ENCODE measurements at regions not wholly inside any gene's neighbourhood (a gene's known extent, or its start where the extent isn't known, plus 50 kb on each side); places are given as distances from the start of the nearest gene placed in this dataset.

DNA sequence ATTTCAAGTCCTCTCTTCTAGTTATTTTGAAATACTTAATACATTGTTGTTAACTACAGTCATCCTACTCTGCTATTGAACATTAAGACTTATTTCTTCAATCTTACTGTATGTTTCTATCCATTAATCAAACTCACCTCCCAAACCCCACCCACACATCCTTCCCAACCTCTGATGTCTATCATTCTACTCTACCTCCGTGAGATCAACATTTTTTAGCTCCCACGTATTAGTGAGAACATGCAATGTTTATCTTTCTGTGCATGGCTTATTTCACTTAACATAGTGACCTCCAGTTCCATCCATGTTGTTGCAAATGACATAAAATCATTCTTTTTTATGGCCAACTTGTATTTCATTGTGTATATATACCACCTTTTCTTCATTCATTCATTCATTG is 236.6 kb upstream of the CTNNB1 start:
- DNase-seq, result no peak

DNA sequence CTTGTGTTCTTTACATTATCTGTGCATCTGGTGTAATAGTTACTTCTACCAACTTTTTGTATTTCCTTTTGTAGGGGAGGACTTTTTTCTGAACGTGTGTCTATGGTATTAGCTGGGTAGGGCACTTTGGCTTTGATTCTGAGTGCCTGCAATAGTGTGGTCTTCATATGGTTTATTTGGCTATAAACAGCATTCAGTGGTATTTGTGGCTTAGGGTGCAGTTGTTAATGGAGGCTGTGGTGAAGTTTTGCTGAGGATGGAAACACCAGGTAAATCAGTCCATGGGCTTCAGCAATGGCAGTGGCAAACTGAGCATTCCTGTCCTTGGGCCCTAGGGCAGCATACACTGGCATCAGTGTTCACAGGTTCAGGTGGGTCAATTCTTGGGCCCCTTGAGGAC is 230.6 kb upstream of the CTNNB1 start:
- DNase-seq, result no peak

DNA sequence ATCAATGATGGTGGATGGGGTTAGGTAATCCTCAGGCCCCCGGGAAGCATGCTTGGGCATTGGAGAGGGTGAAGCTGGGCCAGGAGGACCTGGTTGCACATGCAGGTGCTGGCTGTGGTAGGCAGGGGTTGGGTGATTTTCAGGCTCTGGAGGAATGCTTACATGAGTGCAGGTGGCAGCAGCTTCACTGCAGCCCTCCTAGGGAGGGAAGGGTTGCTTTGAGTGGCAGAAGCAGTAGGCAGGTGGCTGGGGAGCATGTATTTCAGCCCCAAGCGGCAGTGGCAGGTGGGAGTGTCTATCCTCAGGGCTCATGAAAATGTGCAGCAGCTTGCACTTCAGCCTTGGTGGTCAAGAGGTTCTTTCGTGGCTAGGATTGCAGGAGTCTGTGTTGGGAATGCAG is 230.0 kb upstream of the CTNNB1 start:
- DNase-seq, result no peak

DNA sequence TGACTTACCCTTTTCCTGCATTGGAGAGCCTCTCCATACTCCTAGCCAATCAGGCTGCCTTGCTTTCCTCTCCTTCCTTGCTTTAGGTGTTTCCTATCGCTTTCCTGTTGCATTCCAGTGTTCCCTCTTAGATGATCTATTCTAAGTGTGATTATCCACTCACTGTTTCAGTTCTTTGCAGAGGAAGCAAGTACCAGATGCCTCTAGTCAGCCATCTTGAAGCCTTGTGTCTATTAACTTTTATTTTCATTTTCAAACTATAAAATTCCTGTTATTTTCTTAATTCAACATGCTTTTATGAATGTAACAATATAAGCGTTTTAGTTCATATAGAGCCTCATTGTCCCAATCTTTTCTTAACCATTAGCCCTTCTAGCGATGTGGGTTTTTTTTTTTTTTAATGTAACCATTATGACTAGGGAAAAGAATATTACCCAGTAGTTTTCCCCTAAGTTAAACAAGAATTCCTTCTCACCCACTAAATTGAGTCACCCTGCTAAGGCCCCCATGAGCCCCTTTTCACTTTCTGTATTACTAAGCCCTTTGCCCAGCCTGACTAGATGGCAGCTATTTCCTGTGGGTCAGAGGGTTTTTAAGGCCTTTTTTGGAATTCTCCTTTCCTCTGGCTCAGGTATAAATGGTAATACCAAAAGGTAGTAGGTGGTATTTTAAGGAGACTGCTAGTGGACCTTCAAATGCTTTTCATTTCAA is 229.4 kb upstream of the CTNNB1 start:
- DNase-seq, result no peak

DNA sequence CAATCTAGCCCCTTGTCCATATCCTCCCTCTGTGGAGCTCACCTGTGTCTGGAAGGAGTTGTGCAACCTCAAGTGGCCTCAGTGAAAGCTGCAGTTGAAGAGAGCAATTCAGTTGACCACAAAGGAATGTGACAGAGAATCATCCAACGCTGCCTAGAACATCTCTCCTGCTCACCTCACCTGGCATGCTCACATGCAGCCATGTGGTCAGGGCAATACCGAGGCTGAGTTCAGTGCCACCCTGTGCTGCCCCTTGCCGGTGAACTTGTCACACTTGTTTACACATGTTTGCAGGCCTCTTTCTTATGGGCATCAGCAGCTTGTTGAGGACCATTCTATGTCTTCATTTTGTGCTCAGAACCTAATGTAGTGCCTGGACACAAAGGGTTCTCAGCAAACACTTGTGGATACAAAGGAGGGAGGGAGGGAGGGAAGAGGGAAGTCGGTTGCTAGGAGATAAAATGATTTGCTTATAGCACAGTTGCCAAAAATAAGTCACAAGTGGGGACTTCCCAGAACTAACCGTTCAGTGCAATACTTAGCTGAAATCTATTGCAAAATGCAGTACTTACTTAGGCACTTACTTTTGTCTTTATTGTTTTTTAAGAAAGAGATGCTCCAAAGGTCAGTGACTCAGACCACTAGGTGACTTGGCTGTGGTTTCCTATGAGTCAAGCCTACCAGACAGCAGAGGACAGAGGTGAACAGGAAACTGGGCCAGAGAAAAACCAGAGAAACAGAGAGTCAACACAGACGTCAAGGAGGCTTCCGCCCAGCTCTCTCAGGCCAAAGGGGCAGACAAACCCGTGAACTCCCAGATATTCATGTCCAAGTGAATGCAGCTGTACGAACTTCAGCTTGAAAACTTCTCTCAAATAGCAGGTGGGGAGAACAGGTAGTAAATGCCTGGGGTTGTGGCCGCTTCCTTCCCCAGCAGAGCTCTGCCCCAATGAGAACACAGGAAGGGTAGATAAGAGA is 227.8 kb upstream of the CTNNB1 start:
- peak; percentile 95 for DNase-seq

DNA sequence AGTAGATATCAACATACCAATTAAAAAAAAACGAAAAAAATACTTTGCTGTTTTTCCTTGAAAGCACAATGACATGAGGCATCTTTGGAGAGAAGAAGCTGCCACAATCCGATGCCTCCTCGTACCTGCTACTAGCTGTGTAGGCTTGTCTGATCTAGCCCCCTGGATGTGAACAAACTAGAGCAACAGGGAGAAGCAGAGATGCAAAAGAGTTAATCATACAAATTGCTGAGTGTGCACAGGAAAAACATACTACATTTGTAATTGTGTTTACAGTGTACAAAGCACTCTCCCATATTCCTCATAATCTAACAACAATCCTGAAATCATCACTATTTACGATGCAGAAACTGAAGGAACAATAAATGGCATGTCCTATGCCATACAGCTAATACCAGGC is 227.0 kb upstream of the CTNNB1 start:
- DNase-seq, result no peak

DNA sequence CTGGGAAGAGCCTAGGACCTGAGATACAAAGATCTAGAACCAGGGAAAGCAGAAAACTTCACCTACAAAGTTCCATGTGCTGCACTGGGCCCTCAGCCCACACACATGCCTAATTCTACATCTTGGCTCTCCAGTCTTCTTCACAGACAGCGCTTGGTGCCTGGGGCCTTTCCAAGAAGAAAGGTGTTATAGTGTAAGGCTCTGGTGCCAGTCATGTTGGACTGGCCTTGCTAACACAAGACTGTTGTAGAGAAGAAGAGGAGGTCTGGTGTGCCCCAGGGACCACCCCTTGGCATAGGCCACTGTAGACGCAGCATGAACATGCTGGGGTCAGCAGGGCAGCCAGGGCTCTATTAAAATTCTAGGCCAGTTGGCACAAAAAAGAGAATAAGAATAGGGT is 226.2 kb upstream of the CTNNB1 start:
- DNase-seq, result no peak

DNA sequence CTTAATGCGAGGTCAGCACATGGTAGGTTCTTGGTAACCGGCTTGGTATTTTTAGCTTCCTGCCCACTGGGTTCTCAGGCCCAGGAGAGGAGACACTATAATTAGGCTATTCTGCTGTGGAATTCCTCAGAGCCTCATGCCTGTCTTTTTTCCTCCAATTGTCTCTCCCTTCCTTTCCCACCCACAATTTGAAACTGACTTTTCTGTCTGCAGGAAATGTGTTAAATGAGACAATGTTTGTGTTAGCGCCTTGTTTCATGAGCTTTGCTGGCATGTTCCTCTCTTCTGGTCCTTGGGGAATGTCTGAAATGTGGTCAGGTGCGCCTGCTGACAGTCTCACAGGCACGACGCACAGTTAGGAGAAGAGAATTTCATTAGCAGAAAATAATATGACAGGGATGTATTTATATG is 223.6 kb upstream of the CTNNB1 start:
- no peak for DNase-seq

DNA sequence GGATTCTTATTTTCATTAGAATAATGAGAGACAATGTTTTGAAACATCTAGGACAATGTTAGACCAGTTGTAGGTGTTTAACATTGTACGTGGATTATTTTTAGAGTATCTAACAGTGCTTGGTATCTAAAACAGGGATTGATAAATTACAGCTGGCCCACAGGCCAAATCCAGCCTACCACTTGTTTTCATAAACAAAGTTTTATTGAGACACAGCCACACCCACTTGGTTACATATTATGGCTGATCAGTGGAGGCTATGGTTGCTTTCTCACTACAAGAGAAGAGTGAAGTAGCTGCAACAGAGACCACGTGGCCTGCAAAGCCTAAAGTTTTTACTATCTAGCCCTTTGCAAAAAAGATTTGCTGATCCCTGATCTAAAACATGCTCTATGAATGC is 223.1 kb upstream of the CTNNB1 start:
- no peak for DNase-seq

DNA sequence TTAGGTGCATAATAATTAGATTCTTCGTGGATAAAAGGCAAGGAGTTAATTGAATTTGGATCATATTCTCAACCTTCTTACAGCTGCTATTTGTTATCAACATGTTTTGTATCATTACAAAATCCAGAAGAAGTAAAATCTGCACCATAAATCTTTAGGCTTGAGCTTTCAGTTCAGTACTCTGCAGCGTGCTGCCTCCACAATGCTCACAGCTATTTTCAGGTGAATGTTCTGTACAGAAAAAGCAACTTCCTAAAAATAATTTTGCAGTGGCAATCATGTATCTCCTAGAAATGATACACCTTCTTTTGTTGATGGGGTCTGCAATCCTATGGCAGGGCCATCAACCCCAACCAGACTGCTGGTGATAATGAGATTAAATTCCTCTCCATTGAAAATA is 220.9 kb upstream of the CTNNB1 start:
- no peak for DNase-seq

DNA sequence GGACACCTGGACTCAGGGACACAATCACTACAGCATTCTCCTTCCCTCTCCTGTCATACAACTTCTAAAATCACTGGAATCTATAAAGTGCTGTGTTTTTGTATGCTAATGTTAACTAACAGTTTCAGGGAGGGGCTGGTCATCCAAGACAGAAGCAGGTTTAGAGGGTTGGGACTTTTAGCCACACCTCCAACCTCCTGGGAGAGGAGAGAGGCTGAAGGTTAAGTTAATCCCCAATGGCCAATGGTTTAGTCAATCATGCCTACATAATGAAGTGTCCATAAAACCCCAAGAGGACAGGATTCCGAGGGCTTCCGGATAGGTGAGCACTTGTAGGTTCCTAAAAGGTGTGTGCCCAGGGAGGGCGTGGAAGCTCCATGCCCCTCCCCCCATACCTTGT is 219.3 kb upstream of the CTNNB1 start:
- no peak for DNase-seq

DNA sequence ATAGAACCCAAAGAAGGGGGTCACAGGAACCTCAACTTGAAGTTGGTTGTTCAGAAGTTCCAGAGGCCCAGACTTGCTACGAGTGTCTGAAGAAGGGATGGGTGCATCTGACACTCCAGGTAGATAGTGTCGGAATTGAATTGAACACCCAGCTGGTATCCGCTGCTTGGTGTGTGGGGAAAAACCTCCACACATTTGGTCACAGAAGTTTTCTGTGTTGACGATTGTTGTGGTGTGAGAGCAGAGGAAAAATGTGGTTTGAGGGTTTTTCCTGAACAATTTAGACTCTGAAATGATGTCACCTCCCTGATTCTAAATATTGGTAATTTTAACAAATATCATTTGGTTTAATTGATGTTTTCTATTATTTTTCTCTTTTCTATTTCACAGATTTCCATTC is 218.8 kb upstream of the CTNNB1 start:
- DNase-seq, result no peak

DNA sequence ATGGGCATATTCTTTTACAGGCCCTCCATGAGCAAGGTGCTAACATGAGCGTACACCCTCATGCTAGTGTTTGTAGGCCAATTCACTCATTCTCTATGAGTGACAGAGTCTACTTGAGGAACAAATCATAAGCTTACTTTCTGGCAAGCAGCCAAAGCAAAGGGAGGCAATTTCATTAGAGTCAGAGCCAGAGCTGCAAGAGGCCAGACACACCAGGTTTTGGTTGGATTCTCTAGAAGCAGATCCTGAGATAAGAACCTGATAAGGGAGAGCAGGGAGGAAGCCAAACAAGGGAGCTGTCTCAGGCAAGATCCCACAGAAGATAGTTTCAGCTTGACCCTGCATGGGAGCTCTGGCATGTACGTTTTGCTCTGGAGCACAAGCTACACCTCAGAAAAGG is 214.1 kb upstream of the CTNNB1 start:
- DNase-seq, result no peak

DNA sequence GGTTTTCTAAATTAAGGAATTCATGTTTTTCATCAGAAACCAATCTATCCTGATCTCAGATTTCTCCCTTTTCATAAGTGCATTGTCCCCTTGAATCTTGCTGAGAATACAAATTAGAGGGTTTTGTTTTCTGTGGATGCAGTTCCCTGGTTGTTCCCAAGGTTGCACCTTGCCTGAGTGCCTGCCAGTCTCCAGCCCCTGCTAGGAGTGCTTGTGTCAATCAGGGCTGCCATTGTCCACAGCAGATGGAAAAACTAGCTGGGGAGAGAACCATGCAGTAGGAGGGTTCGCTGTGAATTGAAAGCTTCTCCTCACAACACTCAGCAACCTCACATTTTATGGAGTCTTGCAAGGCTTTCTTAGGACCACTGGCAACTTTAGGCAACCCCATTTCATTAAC is 210.8 kb upstream of the CTNNB1 start:
- no peak for DNase-seq

DNA sequence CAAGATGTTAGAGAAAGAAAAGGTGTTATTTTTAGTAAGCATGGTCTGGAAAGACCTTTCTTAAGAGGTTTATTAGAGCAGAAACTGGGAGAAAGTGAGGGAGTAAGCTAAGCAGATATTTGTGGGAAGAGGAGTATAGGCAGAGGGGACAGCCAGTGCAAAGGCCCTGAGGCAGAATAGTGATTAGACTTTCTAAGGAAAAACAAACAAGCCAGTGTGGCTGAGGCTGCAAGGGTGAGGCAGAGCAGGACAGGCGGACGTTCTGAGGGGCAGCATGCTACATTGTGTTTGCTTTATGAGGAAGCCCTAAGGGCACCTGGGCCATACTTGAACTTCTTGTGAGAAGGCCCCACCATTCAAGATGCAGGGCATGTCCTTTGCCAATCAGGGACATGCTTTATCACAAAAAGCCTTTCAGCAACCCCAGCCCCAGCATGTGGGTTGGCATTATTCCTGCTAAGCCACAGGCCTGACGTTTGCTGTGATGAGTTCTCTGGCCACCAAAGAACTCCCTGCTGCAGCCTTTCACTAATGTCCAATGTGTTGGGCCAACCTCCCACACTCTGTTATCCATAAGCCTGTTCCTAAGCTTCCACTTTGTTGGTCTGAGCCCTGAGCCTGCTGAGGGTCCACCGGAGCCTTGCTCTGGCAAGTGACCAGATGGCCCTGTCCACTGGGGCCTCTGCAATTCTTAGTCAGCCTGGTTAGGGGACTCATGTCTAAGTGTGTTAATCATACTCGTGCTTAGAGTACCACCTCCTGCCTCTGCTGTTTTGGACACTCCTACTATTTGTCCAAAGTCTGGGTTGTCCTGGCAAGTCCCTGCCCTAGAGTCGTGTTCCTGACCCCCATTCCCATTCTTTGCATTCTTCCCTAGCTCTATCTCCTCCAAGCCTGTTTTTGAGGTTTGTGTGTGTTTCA is 209.9 kb upstream of the CTNNB1 start:
- no peak for DNase-seq

DNA sequence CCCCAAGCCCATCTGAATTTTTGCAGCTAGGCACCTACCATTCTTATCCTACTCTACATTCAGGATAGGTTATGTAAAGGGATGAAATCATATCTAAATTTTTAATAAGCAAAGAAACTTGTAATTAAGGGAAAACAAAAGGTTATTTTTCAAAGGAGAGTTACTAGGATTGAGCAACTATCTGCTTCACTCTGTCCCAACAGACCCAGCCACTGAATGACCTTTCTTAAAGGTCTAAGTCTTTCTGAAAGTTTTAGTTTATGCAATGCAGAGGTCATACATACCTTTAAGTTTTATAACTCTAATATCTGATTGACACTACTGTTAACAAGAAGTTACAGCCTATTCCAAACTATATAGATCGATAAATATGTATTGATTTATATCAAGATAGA is 209.2 kb upstream of the CTNNB1 start:
- no peak for DNase-seq

DNA sequence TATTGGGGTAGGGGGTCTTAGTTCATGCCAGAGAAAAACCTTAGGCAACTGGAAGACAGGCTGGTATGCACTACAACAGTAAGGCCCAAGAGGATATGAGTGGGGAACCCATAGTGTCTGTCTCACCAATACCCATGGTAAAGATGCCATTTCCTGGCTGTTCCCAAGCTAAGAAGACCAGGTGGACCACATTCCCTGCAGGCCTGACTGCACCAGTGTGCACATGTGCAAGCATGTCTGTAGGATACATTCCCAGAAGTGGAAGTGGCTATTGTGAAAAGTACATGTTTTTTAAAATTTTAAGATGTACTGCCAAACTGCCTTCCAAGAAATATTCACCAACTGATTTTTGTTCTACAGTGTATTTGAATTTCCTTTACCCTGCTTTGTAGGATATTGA is 207.3 kb upstream of the CTNNB1 start:
- no peak for DNase-seq

DNA sequence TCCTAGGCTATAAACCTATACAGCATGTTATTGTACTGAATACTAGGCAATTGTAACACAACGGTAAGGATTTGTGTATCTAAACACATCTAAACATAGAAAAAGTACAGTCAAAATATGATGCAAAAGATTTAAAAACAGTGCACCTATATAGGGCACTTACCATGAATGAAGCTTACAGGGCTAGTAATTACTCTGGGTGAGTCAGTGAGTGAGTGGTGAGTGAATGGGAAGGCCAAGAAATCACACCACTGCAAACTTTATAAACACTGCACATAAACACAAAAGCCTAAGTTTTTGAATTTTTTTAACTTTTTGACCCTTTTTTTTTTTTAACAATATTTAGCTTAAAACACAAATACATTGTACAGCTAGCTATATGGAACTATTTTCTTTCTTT is 204.7 kb upstream of the CTNNB1 start:
- DNase-seq, result no peak

DNA sequence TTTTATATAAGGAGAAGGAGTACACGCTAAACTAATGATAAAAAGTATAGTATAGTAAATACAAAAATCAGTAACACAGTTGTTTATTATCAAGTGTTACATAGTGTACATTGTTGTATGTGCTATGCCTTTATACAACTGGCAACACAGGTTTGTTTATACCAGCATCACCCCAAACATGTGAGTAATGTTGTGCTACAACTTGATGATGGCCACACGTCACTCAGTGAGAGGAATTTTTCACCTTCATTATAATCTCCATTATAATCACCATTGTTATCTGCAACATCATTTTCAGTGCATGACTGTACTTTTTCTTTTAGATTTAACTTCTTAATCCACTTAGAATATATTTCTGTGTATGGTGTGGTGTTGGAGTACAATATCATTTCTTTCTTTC is 204.0 kb upstream of the CTNNB1 start:
- DNase-seq, result no peak

DNA sequence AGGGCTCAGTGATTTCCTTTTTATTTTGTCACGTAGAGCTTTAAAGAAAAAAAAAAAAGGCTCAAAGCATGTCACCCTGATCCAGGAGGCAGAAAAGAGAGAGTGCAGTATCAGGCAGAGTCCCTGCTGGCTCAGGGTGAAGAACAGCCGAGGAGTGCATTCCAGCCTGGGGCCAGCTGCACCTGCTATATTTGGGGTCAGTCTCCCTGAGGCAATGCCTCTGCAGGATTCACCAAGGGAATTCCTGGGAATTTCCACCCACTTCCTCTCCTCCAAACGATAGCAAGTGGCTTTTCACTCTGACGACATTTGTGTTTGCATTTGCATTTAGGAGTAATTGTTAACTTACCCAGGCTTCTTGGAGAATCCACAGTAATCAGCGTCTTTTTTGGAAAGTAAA is 202.9 kb upstream of the CTNNB1 start:
- no peak for DNase-seq

DNA sequence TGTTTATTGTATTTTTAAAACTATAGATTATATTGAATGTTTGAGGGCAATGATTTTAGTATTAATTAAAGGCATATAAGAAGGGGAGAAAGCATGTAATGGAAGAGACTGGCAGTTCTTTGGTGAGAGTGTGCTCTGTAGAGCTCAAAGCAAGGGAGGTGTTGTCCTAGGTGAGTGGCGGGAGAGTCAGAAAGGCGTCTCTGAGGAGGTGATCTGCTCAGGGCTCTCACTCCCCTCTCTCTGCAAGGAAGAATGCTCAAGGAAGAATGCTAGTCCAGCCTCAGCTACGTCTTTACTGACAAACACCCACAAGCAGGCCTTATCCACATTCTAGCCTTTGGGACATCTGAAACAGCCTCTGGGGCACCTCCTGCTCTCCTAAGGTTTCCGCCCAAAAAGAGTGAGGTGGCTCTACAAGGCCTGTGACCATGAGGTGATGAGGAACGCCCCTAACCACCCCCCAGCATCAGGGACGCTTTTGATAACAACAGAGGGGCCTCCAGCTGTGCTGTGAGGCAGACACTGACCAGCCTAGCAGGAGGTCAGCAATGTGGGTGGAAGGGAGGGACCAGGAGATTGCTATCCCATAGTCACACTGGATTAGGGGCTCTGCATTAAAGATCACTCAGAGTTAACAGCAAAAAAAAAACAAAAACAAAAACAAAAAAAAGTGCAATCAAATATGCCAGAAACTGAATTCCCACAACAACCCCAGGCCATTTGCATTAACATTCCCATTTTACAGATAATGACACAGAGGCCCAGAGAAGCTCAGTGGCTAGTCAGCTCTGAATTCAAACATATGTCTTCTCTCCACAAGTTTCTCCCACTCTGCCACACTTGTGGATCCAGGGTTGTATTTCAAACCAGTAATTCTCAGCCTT is 202.2 kb upstream of the CTNNB1 start:
- no peak for DNase-seq

Measured in SIG-M5 (cell line).